CD4-positive, alpha-beta T cell (primary cell): ENCODE measurements at regions not wholly inside any gene's neighbourhood (a gene's known extent, or its start where the extent isn't known, plus 50 kb on each side); places are given as distances from the start of the nearest gene placed in this dataset.

Experiments used
- ATAC-seq: fragments of 200-7000 bp; cut with Tn5 transposase; one replicate; pipeline ENCODE4 v1.10.0; 2022; ENCODE audit warnings: mild to moderate bottlenecking; ENCODE audit not compliant: poor library complexity
- CTCF ChIA-PET: fragments of 350-600 bp; sonication (Branson Sonifier 250); formaldehyde crosslinking; loops from one replicate; lab custom pipeline; 2021; ENCODE audit warnings: antibody characterized with exemption, inconsistent platforms; lab: Charles Lee
- POLR2A ChIA-PET: fragments of 350-600 bp; sonication (Branson Sonifier 250); formaldehyde crosslinking; loops from one replicate; lab custom pipeline; 2021; ENCODE audit warnings: antibody characterized with exemption, inconsistent platforms; lab: Charles Lee
- DNase-seq, 14 experiments: peaks; one replicate each; pipeline ENCODE4 v3.0.0-alpha.2; 2013 to 2020; ENCODE audit warnings: mixed read lengths in 2 of 14
- H3K27ac ChIP-seq, 2 donors: one replicate each; pipeline versions ENCODE4 v1.5.1 to v1.7.0; 2013; ENCODE audit warnings: low read length in 2 of 2, low read depth in 1 of 2, mild to moderate bottlenecking in 1 of 2
- H3K27me3 ChIP-seq, 2 experiments: 1 replicate in 1 of 2; 2 replicates in 1 of 2; pipeline versions ENCODE4 v1.6.1 to v1.7.0; 2013; ENCODE audit warnings: low read length in 2 of 2, control low read depth in 1 of 2, mild to moderate bottlenecking in 1 of 2, moderate library complexity in 1 of 2; ENCODE audit not compliant: insufficient read depth in 2 of 2, control insufficient read depth in 1 of 2
- H3K36me3 ChIP-seq: one replicate; pipeline ENCODE4 v1.6.1; 2013; ENCODE audit warnings: low read length, control low read depth; ENCODE audit not compliant: insufficient read depth
- H3K4me1 ChIP-seq: one replicate; pipeline ENCODE4 v1.6.1; 2013; ENCODE audit warnings: low read length, control low read depth; ENCODE audit not compliant: insufficient read depth
- H3K4me3 ChIP-seq: one replicate; pipeline ENCODE4 v1.5.1; 2013; ENCODE audit warnings: mild to moderate bottlenecking, low read length, moderate library complexity
- H3K9me3 ChIP-seq, 2 experiments: 1 replicate in 1 of 2; 2 replicates in 1 of 2; pipeline versions ENCODE4 v1.6.1 to v1.7.0; 2013; ENCODE audit warnings: low read length in 2 of 2, mild to moderate bottlenecking in 2 of 2, control low read depth in 1 of 2, moderate library complexity in 1 of 2; ENCODE audit not compliant: control insufficient read depth in 1 of 2, insufficient read depth in 1 of 2
- H3K27ac Mint-ChIP-seq: one replicate; pipeline ENCODE4 v1.8.0; 2020; ENCODE audit warnings: mixed read lengths
- H3K27me3 Mint-ChIP-seq: one replicate; pipeline ENCODE4 v1.8.0; 2021; ENCODE audit warnings: mixed read lengths
- H3K36me3 Mint-ChIP-seq: one replicate; pipeline ENCODE4 v1.8.0; 2021; ENCODE audit warnings: low read depth, mixed read lengths
- H3K4me1 Mint-ChIP-seq: one replicate; pipeline ENCODE4 v1.8.0; 2021; ENCODE audit warnings: low read depth, mixed read lengths
- H3K4me3 Mint-ChIP-seq: one replicate; pipeline ENCODE4 v1.8.0; 2020; ENCODE audit warnings: mild to moderate bottlenecking, mixed read lengths
- H3K9me3 Mint-ChIP-seq: one replicate; pipeline ENCODE4 v1.8.0; 2020; ENCODE audit warnings: mixed read lengths
- CTCF ChIP-seq: fragments of 200-600 bp; IDR thresholded peaks from one replicate; pipeline ENCODE4 v1.8.0; 2022; ENCODE audit warnings: antibody characterized with exemption, mild to moderate bottlenecking
- intact Hi-C, 2 experiments: fragments of 100-400 bp; cut with DNase I in 1 of 2; cut with micrococcal nuclease in 1 of 2; formaldehyde crosslinking; loops; one replicate each; pipeline versions ENCODE4 v1.15.1 to v1.9.0; 2023 to 2025; cut with DNase I, micrococcal nuclease

- no peaks in the 10 kb centered on the region for H3K4me1 ChIP-seq
- no peaks in the 10 kb centered on the region for H3K4me1 Mint-ChIP-seq
- H3K27ac Mint-ChIP-seq = no peak overlapping the region
- no peaks in the 10 kb centered on the region for H3K36me3 Mint-ChIP-seq
- intact Hi-C loops = no loop called here
- DNase-seq = no peak
- TF ChIP-seq CTCF = no peak
- no peaks in the 10 kb centered on the region for H3K27me3 Mint-ChIP-seq
- H3K36me3 ChIP-seq = no peaks in the 10 kb centered on the region
- POLR2A ChIA-PET = no interaction called here
- no peaks in the 10 kb centered on the region for H3K9me3 ChIP-seq
- H3K27ac ChIP-seq = no peak overlapping the region
- no peak overlapping the region for H3K4me3 Mint-ChIP-seq
- no peak overlapping the region for H3K4me3 ChIP-seq
- no peaks in the 10 kb centered on the region for H3K9me3 Mint-ChIP-seq
- ATAC-seq = no peak
- no peaks in the 10 kb centered on the region for H3K27me3 ChIP-seq
- CTCF ChIA-PET = no interaction called here
These were observed 70.3 kb upstream of the DBX2 start for GRCh38 chr12:45121224-45121623.

- Mint-ChIP-seq H3K4me3 (no peak overlapping the region), H3K27me3 (no peaks in the 10 kb centered on the region), H3K27ac (no peak overlapping the region), H3K9me3 (no peaks in the 10 kb centered on the region), H3K36me3 (no peaks in the 10 kb centered on the region), H3K4me1 (no peaks in the 10 kb centered on the region)
- ChIA-PET POLR2A (no interaction called here), CTCF (no interaction called here)
- Histone ChIP-seq H3K4me3 (no peak overlapping the region), H3K36me3 (no peaks in the 10 kb centered on the region), H3K27me3 (no peaks in the 10 kb centered on the region), H3K4me1 (no peaks in the 10 kb centered on the region), H3K9me3 (no peaks in the 10 kb centered on the region), H3K27ac (no peak overlapping the region)
- ATAC-seq (no peak), DNase-seq (no peak)
- intact Hi-C loops = no loop called here
- no peak for TF ChIP-seq CTCF
These were observed 72.0 kb upstream of the DBX2 start for GRCh38 chr12:45122768-45123380.

- Mint-ChIP-seq H3K4me3 (no peak overlapping the region), H3K36me3 (no peaks in the 10 kb centered on the region), H3K27me3 (no peaks in the 10 kb centered on the region), H3K9me3 (no peaks in the 10 kb centered on the region), H3K27ac (no peak overlapping the region), H3K4me1 (no peaks in the 10 kb centered on the region)
- Histone ChIP-seq H3K27ac (no peak overlapping the region), H3K4me1 (no peaks in the 10 kb centered on the region), H3K27me3 (no peaks in the 10 kb centered on the region), H3K9me3 (no peaks in the 10 kb centered on the region), H3K36me3 (no peaks in the 10 kb centered on the region), H3K4me3 (no peak overlapping the region)
- ChIA-PET POLR2A (no interaction called here), CTCF (no interaction called here)
- no peak for ATAC-seq
- intact Hi-C loops = no loop called here
- no peak for DNase-seq
- TF ChIP-seq CTCF = no peak
These were observed 73.7 kb upstream of the DBX2 start for GRCh38 chr12:45124485-45125155.
